Natural killer cell (primary cell): ENCODE measurements at regions not wholly inside any gene's neighbourhood (a gene's known extent, or its start where the extent isn't known, plus 50 kb on each side); places are given as distances from the start of the nearest gene placed in this dataset.

ENCODE experiments used
- ATAC-seq, 3 donors: fragments of 150-1000 bp in 2 of 3; fragments of 200-7000 bp in 1 of 3; cut with Tn5 transposase; 1 replicate in 1 of 3; 2 replicates in 2 of 3; pipeline ENCODE4 v1.10.0; 2021; ENCODE audit warnings: mild to moderate bottlenecking in 2 of 3, moderate library complexity in 2 of 3
- DNase-seq, 2 donors: peaks; one replicate each; pipeline versions ENCODE4 v3.0.0 to v3.0.0-alpha.2; 2013 to 2021; ENCODE audit warnings: mixed read lengths in 1 of 2
- H3K27ac ChIP-seq: one replicate; pipeline ENCODE4 v1.5.1; 2013; ENCODE audit warnings: mild to moderate bottlenecking, low read length
- H3K27me3 ChIP-seq: one replicate; pipeline ENCODE4 v1.6.1; 2013; ENCODE audit warnings: low read length; ENCODE audit not compliant: control insufficient read depth, insufficient read depth
- H3K36me3 ChIP-seq: one replicate; pipeline ENCODE4 v1.6.1; 2013; ENCODE audit warnings: low read length; ENCODE audit not compliant: control insufficient read depth, insufficient read depth
- H3K4me1 ChIP-seq: one replicate; pipeline ENCODE4 v1.6.1; 2013; ENCODE audit warnings: low read length; ENCODE audit not compliant: control insufficient read depth, insufficient read depth
- H3K4me3 ChIP-seq: one replicate; pipeline ENCODE4 v1.5.1; 2013; ENCODE audit warnings: low read length
- H3K9me3 ChIP-seq: one replicate; pipeline ENCODE4 v1.6.1; 2013; ENCODE audit warnings: low read length; ENCODE audit not compliant: control insufficient read depth, insufficient read depth
- H3K27ac Mint-ChIP-seq, 2 donors: one replicate each; pipeline ENCODE4 v1.8.0; 2022; ENCODE audit warnings: mild to moderate bottlenecking in 2 of 2, mixed read lengths in 2 of 2, moderate library complexity in 1 of 2
- H3K27me3 Mint-ChIP-seq, 2 donors: one replicate each; pipeline ENCODE4 v1.8.0; 2022; ENCODE audit warnings: low read depth in 2 of 2, mixed read lengths in 2 of 2
- H3K36me3 Mint-ChIP-seq: one replicate; pipeline ENCODE4 v1.8.0; 2022; ENCODE audit warnings: mixed read lengths
- H3K4me1 Mint-ChIP-seq, 2 donors: one replicate each; pipeline ENCODE4 v1.8.0; 2022; ENCODE audit warnings: mixed read lengths in 2 of 2
- H3K4me3 Mint-ChIP-seq: one replicate; pipeline ENCODE4 v1.8.0; 2022; ENCODE audit warnings: mild to moderate bottlenecking, moderate library complexity, mixed read lengths
- H3K9me3 Mint-ChIP-seq, 2 donors: one replicate each; pipeline ENCODE4 v1.8.0; 2022; ENCODE audit warnings: mixed read lengths in 2 of 2
- WGBS: methylation state at CpG from one replicate; pipeline ENCODE4 v1.1.7; 2013; ENCODE audit warnings: missing lambda C conversion rate; ENCODE audit not compliant: insufficient coverage; 5-methylcytosine and 5-hydroxymethylcytosine counted together
- intact Hi-C: fragments of 100-400 bp; cut with micrococcal nuclease; formaldehyde crosslinking; loops from one replicate; pipeline ENCODE4 v1.14.2; 2022
- TF ChIP-seq, protein P1 (sequence below): fragments of 200-600 bp; IDR thresholded peaks from one replicate; pipeline ENCODE4 v1.8.0; 2022; ENCODE audit warnings: antibody characterized with exemption

DNA sequence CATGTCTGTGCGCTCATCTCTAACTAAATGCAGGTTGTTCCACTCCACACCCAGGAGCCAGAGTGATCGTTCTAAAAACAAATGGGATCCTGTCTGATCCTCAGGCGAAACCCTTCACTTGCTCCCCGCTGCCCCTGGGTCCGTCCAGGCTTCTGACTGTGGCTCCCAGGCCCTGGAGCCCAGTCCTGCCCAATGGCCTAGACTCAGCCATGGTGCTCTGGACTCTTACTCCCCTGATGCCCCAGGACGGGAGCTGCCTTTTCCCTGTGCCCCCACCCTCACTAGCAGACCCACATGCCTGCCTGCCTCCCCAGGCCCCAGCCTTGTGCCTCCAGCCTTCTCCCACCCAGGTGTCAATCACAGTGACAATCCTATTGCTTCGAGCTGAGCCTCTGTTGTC is 256.7 kb downstream of the BMP7 start:
- DNase-seq (no peak), ATAC-seq (no peak)
- Mint-ChIP-seq H3K4me1 (no peaks in the 10 kb centered on the region), H3K9me3 (no peaks in the 10 kb centered on the region), H3K27ac (no peak overlapping the region), H3K27me3 (peaks cover 30 to 65% of the 10 kb centered on the region in 2 donors), H3K36me3 (no peaks in the 10 kb centered on the region), H3K4me3 (no peak overlapping the region)
- H3K27me3 ChIP-seq: no peaks in the 10 kb centered on the region
- no peak overlapping the region for H3K27ac ChIP-seq
- no peaks in the 10 kb centered on the region for H3K9me3 ChIP-seq
- H3K4me3 ChIP-seq: no peak overlapping the region
- intact Hi-C loops: no loop called here
- no peaks in the 10 kb centered on the region for H3K4me1 ChIP-seq
- H3K36me3 ChIP-seq: no peaks in the 10 kb centered on the region
- TF ChIP-seq, protein P1, sequence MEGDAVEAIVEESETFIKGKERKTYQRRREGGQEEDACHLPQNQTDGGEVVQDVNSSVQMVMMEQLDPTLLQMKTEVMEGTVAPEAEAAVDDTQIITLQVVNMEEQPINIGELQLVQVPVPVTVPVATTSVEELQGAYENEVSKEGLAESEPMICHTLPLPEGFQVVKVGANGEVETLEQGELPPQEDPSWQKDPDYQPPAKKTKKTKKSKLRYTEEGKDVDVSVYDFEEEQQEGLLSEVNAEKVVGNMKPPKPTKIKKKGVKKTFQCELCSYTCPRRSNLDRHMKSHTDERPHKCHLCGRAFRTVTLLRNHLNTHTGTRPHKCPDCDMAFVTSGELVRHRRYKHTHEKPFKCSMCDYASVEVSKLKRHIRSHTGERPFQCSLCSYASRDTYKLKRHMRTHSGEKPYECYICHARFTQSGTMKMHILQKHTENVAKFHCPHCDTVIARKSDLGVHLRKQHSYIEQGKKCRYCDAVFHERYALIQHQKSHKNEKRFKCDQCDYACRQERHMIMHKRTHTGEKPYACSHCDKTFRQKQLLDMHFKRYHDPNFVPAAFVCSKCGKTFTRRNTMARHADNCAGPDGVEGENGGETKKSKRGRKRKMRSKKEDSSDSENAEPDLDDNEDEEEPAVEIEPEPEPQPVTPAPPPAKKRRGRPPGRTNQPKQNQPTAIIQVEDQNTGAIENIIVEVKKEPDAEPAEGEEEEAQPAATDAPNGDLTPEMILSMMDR: no peak
- 77% methylated on average over 7 of the region's 7 CpGs for WGBS

DNA sequence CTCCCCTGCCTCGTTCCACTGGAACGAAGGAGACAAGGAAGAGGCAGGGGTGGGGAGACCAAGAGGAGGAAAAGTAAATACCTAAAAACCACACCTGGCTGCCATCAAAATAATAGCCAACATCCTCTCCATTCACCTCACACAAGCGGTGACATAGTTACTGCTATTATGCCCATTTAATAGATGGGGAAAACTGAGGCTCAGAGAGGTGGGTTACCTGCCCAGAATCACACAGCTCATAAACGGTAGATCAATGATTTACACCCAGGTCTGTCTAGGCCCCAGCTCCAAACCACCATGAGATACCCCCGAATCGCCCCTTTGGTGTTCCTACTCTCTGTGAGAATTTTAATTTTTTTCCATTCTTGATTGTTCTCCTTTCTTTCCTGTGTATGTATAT is 253.8 kb downstream of the BMP7 start:
- H3K27ac Mint-ChIP-seq: no peak overlapping the region
- 89% methylated on average over 4 of the region's 6 CpGs for WGBS

DNA sequence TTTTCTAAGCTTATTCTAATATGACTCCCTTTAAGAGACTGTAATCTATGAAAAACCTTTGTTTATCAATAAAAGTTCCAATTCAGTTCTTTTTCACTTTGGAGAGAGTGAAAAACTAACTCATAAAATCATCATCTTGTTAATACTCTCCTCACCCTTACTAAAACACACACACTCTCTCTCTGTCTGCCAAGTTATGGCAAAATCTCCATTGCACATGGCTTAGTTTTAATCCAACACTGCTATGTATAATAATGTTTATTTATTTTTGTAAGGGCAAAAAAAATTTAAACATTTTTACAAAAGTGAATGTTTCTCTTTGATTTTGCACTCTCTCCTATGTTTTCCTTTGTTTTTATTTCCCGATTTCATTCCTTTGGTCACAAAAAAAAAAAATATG is 253.2 kb downstream of the BMP7 start:
- Histone ChIP-seq H3K4me3 (no peak overlapping the region), H3K4me1 (no peaks in the 10 kb centered on the region), H3K9me3 (no peaks in the 10 kb centered on the region), H3K27me3 (no peaks in the 10 kb centered on the region), H3K36me3 (no peaks in the 10 kb centered on the region), H3K27ac (no peak overlapping the region)
- H3K27me3 Mint-ChIP-seq: peaks cover 33 to 47% of the 10 kb centered on the region in 2 donors
- H3K27ac Mint-ChIP-seq: no peak overlapping the region
- no peaks in the 10 kb centered on the region for H3K4me1 Mint-ChIP-seq
- H3K36me3 Mint-ChIP-seq: no peaks in the 10 kb centered on the region
- WGBS: no CpG with 5 or more reads among the region's 1 CpG
- no peaks in the 10 kb centered on the region for H3K9me3 Mint-ChIP-seq
- DNase-seq: no peak
- intact Hi-C loops: no loop called here
- no peak for ATAC-seq
- no peak overlapping the region for H3K4me3 Mint-ChIP-seq
- TF ChIP-seq, protein P1: no peak

More for the DNA sequence above, 253.8 kb downstream of the BMP7 start:
- no peaks in the 10 kb centered on the region for H3K4me1 ChIP-seq
- ATAC-seq: no peak
- no peak overlapping the region for H3K4me3 Mint-ChIP-seq
- no peaks in the 10 kb centered on the region for H3K36me3 ChIP-seq
- no peaks in the 10 kb centered on the region for H3K9me3 Mint-ChIP-seq
- H3K9me3 ChIP-seq: no peaks in the 10 kb centered on the region
- no peak for DNase-seq
- peaks cover 33 to 51% of the 10 kb centered on the region in 2 donors for H3K27me3 Mint-ChIP-seq
- no peak overlapping the region for H3K27ac ChIP-seq
- H3K4me3 ChIP-seq: no peak overlapping the region
- TF ChIP-seq, protein P1: no peak
- no peaks in the 10 kb centered on the region for H3K36me3 Mint-ChIP-seq
- intact Hi-C loops: no loop called here
- H3K4me1 Mint-ChIP-seq: no peaks in the 10 kb centered on the region
- no peaks in the 10 kb centered on the region for H3K27me3 ChIP-seq

DNA sequence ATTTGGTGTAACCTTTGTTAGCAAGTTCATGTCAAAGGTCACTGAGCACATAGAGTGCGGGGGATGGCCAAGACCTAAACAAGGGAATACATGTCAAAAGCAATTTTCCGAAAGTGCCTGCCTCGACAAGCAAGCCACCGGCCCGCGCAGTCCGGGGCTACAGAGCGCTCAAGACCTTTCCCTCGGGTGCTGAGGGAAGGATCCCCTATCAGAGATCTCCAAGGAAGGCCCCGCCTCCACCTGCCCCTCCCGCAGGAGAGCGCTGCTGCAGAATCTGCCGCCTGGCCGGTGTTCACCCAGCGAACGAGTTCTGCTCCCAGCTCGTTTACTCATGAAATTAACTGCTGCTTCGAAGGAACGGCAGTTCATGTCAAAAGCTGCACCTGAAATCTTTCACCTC is 252.7 kb downstream of the BMP7 start:
- Mint-ChIP-seq H3K4me3 (no peak overlapping the region), H3K36me3 (no peaks in the 10 kb centered on the region), H3K27ac (no peak overlapping the region), H3K9me3 (no peaks in the 10 kb centered on the region), H3K27me3 (peaks cover 33 to 50% of the 10 kb centered on the region in 2 donors), H3K4me1 (no peaks in the 10 kb centered on the region)
- WGBS: 9% methylated on average over 19 of the region's 19 CpGs
- ATAC-seq: no peak
- Histone ChIP-seq H3K4me3 (no peak overlapping the region), H3K27me3 (no peaks in the 10 kb centered on the region), H3K4me1 (no peaks in the 10 kb centered on the region), H3K9me3 (no peaks in the 10 kb centered on the region), H3K36me3 (no peaks in the 10 kb centered on the region), H3K27ac (no peak overlapping the region)
- intact Hi-C loops: no loop called here
- TF ChIP-seq, protein P1: no peak
- no peak for DNase-seq
